22Rv1 (cell line): ENCODE measurements at regions not wholly inside any gene's neighbourhood (a gene's known extent, or its start where the extent isn't known, plus 50 kb on each side); places are given as distances from the start of the nearest gene placed in this dataset.

Source experiments
- ZFX ChIP-seq: fragments of 450-650 bp; IDR thresholded peaks from 2 replicates; pipeline ENCODE4 v1.6.1; 2017; ENCODE audit warnings: antibody characterized with exemption, borderline replicate concordance
- TF ChIP-seq, protein P1 (sequence below): fragments of 450-650 bp; IDR thresholded peaks from 2 replicates; pipeline ENCODE4 v1.5.1; 2017; ENCODE audit warnings: mild to moderate bottlenecking

DNA sequence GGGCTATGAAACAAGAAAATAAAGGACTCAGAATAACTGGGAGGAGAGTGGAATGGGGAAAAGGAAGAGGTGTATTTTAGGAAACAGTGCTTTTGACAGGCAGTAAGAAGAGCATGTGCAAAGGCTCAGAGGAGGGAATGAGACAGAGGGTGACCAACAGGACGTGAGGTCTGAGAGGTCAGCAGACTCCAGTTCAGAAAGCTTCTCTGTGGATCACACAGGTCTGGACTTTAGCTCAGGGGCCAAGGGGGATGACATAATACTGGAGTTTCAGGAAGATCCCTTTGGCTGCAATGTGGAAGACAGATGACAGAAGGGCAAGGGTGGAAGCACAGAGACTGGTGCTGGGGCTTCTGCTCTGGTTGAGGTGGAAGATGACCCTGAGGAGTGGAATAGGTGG is 489.9 kb upstream of the CDH5 start:
- TF ChIP-seq, protein P1, sequence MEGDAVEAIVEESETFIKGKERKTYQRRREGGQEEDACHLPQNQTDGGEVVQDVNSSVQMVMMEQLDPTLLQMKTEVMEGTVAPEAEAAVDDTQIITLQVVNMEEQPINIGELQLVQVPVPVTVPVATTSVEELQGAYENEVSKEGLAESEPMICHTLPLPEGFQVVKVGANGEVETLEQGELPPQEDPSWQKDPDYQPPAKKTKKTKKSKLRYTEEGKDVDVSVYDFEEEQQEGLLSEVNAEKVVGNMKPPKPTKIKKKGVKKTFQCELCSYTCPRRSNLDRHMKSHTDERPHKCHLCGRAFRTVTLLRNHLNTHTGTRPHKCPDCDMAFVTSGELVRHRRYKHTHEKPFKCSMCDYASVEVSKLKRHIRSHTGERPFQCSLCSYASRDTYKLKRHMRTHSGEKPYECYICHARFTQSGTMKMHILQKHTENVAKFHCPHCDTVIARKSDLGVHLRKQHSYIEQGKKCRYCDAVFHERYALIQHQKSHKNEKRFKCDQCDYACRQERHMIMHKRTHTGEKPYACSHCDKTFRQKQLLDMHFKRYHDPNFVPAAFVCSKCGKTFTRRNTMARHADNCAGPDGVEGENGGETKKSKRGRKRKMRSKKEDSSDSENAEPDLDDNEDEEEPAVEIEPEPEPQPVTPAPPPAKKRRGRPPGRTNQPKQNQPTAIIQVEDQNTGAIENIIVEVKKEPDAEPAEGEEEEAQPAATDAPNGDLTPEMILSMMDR, result no peak
- TF ChIP-seq ZFX, result no peak
